GM12864 (cell line): ENCODE measurements at regions not wholly inside any gene's neighbourhood (a gene's known extent, or its start where the extent isn't known, plus 50 kb on each side); places are given as distances from the start of the nearest gene placed in this dataset.

Experiments
- DNase-seq: peaks from one replicate; pipeline ENCODE4 v3.0.0-alpha.2; 2011; ENCODE audit warnings: low read depth
- H3K4me3 ChIP-seq: 2 replicates; pipeline ENCODE4 v1.5.1; 2011; ENCODE audit warnings: mild to moderate bottlenecking, low read depth, low read length, control low read depth
- TF ChIP-seq, protein P1 (sequence below): IDR thresholded peaks from 2 replicates; pipeline ENCODE4 v1.5.1; 2011; ENCODE audit warnings: low read depth, mild to moderate bottlenecking, moderate library complexity, low read length, control low read depth, inconsistent platforms; ENCODE audit errors: missing control alignments

DNA sequence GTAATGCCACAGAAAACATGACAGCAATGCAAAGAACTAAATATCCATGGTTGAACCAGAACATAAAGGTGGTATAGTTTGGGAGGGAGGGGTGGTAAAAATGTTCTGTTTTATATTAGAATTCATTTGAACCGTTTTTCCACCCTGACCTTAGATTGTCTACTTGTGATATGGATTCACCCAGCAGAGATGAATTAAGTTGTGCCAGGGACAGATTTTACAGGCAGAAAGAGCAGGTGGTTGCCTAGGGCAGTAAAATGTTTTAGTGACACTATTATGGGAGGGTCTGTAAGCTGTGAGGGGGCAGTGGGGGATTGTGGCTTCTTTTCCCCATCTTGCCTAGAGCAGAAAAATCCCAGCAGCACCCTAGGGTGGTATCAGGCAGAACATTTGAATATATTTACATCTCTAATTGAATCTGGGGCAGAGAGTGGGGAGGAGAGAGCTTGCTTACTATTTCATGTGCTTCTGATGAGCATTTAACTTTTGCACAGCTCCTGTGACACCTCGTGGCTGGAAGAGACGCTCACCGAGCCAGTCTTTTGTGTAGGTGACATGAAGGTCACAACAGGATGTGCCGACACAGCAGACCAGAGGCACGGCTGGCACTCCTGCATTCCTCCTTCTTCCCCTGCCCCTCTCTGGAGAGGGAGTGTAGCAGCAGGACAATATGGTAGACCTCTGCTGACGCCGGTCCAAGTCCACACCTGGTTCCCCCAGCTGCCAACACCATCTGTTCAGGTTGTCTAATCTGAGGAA lies 452.3 kb downstream of the IRS2 start:
- TF ChIP-seq, protein P1, sequence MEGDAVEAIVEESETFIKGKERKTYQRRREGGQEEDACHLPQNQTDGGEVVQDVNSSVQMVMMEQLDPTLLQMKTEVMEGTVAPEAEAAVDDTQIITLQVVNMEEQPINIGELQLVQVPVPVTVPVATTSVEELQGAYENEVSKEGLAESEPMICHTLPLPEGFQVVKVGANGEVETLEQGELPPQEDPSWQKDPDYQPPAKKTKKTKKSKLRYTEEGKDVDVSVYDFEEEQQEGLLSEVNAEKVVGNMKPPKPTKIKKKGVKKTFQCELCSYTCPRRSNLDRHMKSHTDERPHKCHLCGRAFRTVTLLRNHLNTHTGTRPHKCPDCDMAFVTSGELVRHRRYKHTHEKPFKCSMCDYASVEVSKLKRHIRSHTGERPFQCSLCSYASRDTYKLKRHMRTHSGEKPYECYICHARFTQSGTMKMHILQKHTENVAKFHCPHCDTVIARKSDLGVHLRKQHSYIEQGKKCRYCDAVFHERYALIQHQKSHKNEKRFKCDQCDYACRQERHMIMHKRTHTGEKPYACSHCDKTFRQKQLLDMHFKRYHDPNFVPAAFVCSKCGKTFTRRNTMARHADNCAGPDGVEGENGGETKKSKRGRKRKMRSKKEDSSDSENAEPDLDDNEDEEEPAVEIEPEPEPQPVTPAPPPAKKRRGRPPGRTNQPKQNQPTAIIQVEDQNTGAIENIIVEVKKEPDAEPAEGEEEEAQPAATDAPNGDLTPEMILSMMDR = no peak
- H3K4me3 ChIP-seq = no peak overlapping the region
- no peak for DNase-seq

DNA sequence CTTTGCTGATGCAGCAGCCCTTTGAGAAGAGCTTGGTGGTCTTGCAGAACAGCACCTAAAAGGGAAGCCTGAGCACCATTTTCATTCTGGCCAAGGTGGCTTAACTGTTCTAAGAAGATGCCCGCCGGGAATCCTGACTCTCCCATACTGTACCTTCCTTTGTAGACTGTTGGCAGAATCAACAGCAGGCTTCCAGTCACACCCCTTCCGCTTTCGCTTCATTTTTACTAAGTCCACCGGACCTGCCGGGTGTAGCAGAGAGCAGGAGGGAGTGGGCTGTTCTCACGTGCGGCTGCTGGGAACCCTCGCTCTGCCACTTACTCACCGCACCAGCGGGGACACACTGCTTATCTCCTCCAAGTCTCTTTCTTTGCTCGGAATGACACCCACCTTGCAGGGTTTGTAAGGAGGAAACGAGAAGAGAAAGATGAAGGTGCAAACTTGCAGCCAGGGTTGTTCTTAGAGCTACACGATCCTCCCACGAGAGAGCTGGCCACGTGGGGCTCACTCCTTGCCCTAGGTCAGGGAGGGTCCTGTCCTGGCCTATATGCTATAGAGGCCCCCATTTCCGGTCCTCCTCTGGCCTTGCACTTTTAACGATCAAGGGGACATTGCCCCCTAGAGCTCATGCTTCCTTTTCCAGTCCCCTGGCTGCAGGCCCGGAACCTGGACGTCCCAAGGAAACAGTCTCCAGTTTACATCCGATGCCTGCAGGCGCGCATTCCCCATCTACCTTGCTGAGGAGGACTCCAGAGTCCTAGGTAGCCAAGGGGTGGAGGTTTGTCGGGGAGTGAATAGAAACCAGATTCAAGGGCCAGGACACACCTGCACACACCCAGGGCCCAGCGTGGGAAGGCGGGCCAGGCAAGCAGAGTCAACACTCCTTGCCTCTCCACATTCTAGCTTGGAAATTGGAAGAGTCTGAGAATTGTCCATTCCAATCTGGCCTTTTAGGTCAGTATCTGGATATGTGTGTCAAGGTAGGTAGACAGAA lies 453.6 kb downstream of the IRS2 start:
- DNase-seq = no peak
- TF ChIP-seq, protein P1 = no peak
- H3K4me3 ChIP-seq = no peak overlapping the region

- TF ChIP-seq, protein P1 = no peak
- DNase-seq = no peak
- H3K4me3 ChIP-seq = no peak overlapping the region
Measured at GRCh38 chr13:109331898-109332297, 454.5 kb downstream of the IRS2 start.

DNA sequence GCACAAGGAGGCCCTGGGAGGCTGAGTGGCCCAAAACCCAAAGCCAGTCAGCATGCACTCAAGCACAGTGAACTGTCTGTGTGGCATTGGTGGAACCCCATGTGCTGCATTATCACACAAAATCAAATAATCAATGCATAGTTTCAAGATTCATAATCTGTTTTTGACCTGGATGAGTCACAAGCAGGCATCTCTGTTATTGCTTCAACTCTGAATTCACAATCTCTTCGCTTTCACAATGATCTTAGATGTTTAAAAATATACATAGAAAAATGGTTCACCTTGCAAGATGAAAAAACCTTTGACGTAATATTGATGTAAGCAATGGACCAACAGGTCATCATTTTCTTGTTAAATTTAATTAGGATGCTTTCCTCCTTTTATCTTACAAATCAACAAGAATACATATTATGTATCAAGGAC lies 455.4 kb downstream of the IRS2 start:
- H3K4me3 ChIP-seq = no peak overlapping the region
- no peak for DNase-seq
- TF ChIP-seq, protein P1 = no peak

DNA sequence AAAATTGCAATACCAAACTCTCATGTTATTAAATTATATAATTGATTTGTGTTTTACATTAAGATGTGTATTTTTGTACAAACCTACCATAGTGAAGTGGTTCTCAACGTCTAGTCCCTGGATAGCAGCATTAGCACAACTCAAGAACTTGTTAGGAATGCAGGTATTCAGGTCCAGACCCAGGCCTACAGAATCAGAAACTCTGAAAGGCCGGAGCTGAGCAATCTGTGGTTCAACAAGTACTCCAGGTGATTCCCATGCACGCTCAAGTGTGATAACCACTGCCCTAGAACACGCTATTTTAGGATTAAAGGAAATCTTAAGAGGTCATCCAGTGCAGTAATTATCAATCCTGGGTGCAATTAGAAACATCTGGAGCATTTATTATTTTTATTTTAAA lies 456.3 kb downstream of the IRS2 start:
- TF ChIP-seq, protein P1 = no peak
- DNase-seq = no peak
- H3K4me3 ChIP-seq = no peak overlapping the region

GRCh38 chr13:109329175-109329574 lies 457.2 kb downstream of the IRS2 start:
- H3K4me3 ChIP-seq = no peak overlapping the region
- TF ChIP-seq, protein P1 = no peak
- no peak for DNase-seq
